ENCODE measurements at regions not wholly inside any gene's neighbourhood (a gene's known extent, or its start where the extent isn't known, plus 50 kb on each side); places are given as distances from the start of the nearest gene placed in this dataset.

- ChIA-PET CTCF (no interaction called here), POLR2A (no interaction called here)
- no peaks in the 10 kb centered on the region for H3K36me3 ChIP-seq (ENCODE audit: control insufficient read depth in 2 of 2, extremely low read depth in 1 of 2, insufficient read depth in 2 of 2, low read length in 2 of 2)
- H3K9ac ChIP-seq (replicated peaks; ENCODE audit: extremely low read depth, insufficient read depth, low read length) = no peak overlapping the region
- no peak for TF ChIP-seq JUN (IDR thresholded peaks at IDR 0.05; ENCODE audit: borderline replicate concordance, insufficient read depth, insufficient read length, low read depth)
- TF ChIP-seq MAX (IDR thresholded peaks at IDR 0.05; ENCODE audit: insufficient read depth, insufficient read length) = no peak
- TF ChIP-seq POLR2A (IDR thresholded peaks at IDR 0.05; ENCODE audit: low read depth, low read length) = no peak
- no peak for TF ChIP-seq MYC (IDR thresholded peaks at IDR 0.05; ENCODE audit: low read depth, low read length)
- no peak for TF ChIP-seq FOS (IDR thresholded peaks at IDR 0.05; ENCODE audit: borderline replicate concordance, insufficient read depth, low read length)
- no peak for TF ChIP-seq GATA2 (IDR thresholded peaks at IDR 0.05; ENCODE audit: insufficient read depth, insufficient read length, low read depth, low read length)
- no peak for TF ChIP-seq POLR2AphosphoS5 (IDR thresholded peaks at IDR 0.05; ENCODE audit: insufficient read depth, low read depth, low read length)
- no peak for TF ChIP-seq CTCF (IDR thresholded peaks at IDR 0.05; ENCODE audit: extremely low read depth in 1 of 2, insufficient read depth in 1 of 2, low read depth in 1 of 2, low read length in 2 of 2)
- TF ChIP-seq EZH2 (IDR thresholded peaks at IDR 0.05; ENCODE audit: borderline replicate concordance, low read depth, low read length, severe bottlenecking) = no peak
- no peak overlapping the region for H3K4me2 ChIP-seq (ENCODE audit: insufficient read depth, low read length)
- H3K9me1 ChIP-seq (replicated peaks; ENCODE audit: control insufficient read depth, extremely low read depth, insufficient read depth, low read length) = no peaks in the 10 kb centered on the region
- no TSS peak for BruUV-seq (replicated peaks)
- H2AFZ ChIP-seq (ENCODE audit: low read depth, low read length) = no peak overlapping the region
- no peaks in the 10 kb centered on the region for H4K20me1 ChIP-seq (replicated peaks; ENCODE audit: control insufficient read depth, extremely low read depth, insufficient read depth, low read length)
- no peaks in the 10 kb centered on the region for H3K4me1 ChIP-seq (ENCODE audit: control insufficient read depth, extremely low read depth, insufficient read depth, low read length)
- no peaks in the 10 kb centered on the region for H3K27me3 ChIP-seq (ENCODE audit: control insufficient read depth in 2 of 2, insufficient read depth in 2 of 2, low read length in 2 of 2)
- intact Hi-C loops (cut with micrococcal nuclease) (no loop called here), dilution Hi-C loops (cut with MboI; ENCODE audit: extremely low pct_ligation_motif_present, low sequenced_read_pairs) (no loop called here)
- no peak for FAIRE-seq
- H3K79me2 ChIP-seq (ENCODE audit: control insufficient read depth, insufficient read depth, low read length) = no peaks in the 10 kb centered on the region
- no peak overlapping the region for H3K27ac ChIP-seq (ENCODE audit: insufficient read depth, low read depth, low read length)
- peaks cover 5% of the 10 kb centered on the region for H3K9me3 ChIP-seq (replicated peaks; ENCODE audit: control insufficient read depth, insufficient read depth, low read length)
- no peak overlapping the region for H3K4me3 ChIP-seq (replicated peaks in 1 of 3; ENCODE audit: insufficient read depth in 1 of 3, low read depth in 1 of 3, low read length in 3 of 3)
- no peak for DNase-seq (ENCODE audit: low read depth, low spot score)
Measured at GRCh38 chr21:20661745-20662422, 336.3 kb upstream of the NCAM2 start.

Measured in endothelial cell of umbilical vein (primary cell).